ENCODE measurements at regions not wholly inside any gene's neighbourhood (a gene's known extent, or its start where the extent isn't known, plus 50 kb on each side); places are given as distances from the start of the nearest gene placed in this dataset.

DNA sequence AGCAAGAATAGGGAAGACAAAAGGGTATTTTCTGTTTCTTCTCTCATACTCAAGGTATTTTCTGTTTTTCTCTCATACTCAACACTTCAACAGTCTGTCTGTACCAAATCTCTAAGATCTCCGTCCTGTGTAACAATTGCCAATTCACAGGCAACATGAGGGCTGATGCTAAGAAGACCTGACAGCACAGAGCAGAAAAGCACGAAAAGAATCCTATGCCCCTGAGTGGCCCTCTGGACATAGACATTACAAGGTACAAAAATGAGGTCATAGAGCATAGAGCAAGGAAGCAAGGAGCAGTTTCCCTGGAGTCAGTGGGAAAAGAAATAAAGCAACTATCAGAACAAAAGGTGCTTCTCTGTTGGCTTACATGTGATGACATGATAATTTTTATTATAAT, 1612.6 kb upstream of the CELF4 start:
- ATAC-seq (no peak), DNase-seq (ENCODE audit: low spot score) (no peak)
- Histone ChIP-seq H3K27ac (ENCODE audit: low read depth) (no peak overlapping the region), H4K20me1 (replicated peaks; ENCODE audit: insufficient read depth) (no peaks in the 10 kb centered on the region), H3K79me2 (replicated peaks; ENCODE audit: insufficient read depth) (no peaks in the 10 kb centered on the region), H2AFZ (no peak overlapping the region), H3F3A (replicated peaks; ENCODE audit: low read depth) (no peaks in the 10 kb centered on the region), H3K4me2 (no peak overlapping the region), H3K4me1 (ENCODE audit: insufficient read depth) (peaks cover 7% of the 10 kb centered on the region; the same call in 1 of the 2 replicates), H3K9me2 (ENCODE audit: insufficient read depth) (no peaks in the 10 kb centered on the region), H3K4me3 (no peak overlapping the region), H3K27me3 (ENCODE audit: insufficient read depth) (no peaks in the 10 kb centered on the region), H3K36me3 (ENCODE audit: insufficient read depth) (no peaks in the 10 kb centered on the region)
- no peaks in the 10 kb centered on the region; the same call in 2 of the 3 replicates for H3K9me3 Mint-ChIP-seq
- no peak for TF ChIP-seq CTCF (conservative IDR thresholded peaks at IDR 0.05; ENCODE audit: low read depth in 2 of 2)
- no peak for TF ChIP-seq EZH2phosphoT487 (IDR thresholded peaks at IDR 0.05; ENCODE audit: unreplicated experiment)
- TF ChIP-seq, protein P1, sequence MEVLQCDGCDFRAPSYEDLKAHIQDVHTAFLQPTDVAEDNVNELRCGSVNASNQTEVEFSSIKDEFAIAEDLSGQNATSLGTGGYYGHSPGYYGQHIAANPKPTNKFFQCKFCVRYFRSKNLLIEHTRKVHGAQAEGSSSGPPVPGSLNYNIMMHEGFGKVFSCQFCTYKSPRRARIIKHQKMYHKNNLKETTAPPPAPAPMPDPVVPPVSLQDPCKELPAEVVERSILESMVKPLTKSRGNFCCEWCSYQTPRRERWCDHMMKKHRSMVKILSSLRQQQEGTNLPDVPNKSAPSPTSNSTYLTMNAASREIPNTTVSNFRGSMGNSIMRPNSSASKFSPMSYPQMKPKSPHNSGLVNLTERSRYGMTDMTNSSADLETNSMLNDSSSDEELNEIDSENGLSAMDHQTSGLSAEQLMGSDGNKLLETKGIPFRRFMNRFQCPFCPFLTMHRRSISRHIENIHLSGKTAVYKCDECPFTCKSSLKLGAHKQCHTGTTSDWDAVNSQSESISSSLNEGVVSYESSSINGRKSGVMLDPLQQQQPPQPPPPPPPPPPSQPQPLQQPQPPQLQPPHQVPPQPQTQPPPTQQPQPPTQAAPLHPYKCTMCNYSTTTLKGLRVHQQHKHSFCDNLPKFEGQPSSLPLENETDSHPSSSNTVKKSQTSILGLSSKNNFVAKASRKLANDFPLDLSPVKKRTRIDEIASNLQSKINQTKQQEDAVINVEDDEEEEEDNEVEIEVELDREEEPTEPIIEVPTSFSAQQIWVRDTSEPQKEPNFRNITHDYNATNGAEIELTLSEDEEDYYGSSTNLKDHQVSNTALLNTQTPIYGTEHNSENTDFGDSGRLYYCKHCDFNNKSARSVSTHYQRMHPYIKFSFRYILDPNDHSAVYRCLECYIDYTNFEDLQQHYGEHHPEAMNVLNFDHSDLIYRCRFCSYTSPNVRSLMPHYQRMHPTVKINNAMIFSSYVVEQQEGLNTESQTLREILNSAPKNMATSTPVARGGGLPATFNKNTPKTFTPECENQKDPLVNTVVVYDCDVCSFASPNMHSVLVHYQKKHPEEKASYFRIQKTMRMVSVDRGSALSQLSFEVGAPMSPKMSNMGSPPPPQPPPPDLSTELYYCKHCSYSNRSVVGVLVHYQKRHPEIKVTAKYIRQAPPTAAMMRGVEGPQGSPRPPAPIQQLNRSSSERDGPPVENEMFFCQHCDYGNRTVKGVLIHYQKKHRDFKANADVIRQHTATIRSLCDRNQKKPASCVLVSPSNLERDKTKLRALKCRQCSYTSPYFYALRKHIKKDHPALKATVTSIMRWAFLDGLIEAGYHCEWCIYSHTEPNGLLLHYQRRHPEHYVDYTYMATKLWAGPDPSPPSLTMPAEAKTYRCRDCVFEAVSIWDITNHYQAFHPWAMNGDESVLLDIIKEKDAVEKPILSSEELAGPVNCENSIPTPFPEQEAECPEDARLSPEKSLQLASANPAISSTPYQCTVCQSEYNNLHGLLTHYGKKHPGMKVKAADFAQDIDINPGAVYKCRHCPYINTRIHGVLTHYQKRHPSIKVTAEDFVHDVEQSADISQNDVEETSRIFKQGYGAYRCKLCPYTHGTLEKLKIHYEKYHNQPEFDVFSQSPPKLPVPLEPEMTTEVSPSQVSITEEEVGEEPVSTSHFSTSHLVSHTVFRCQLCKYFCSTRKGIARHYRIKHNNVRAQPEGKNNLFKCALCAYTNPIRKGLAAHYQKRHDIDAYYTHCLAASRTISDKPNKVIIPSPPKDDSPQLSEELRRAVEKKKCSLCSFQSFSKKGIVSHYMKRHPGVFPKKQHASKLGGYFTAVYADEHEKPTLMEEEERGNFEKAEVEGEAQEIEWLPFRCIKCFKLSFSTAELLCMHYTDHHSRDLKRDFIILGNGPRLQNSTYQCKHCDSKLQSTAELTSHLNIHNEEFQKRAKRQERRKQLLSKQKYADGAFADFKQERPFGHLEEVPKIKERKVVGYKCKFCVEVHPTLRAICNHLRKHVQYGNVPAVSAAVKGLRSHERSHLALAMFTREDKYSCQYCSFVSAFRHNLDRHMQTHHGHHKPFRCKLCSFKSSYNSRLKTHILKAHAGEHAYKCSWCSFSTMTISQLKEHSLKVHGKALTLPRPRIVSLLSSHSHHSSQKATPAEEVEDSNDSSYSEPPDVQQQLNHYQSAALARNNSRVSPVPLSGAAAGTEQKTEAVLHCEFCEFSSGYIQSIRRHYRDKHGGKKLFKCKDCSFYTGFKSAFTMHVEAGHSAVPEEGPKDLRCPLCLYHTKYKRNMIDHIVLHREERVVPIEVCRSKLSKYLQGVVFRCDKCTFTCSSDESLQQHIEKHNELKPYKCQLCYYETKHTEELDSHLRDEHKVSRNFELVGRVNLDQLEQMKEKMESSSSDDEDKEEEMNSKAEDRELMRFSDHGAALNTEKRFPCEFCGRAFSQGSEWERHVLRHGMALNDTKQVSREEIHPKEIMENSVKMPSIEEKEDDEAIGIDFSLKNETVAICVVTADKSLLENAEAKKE (CRISPR knock-in tag; IDR thresholded peaks at IDR 0.05) = no peak
- no peak for TF ChIP-seq ZNF331 (CRISPR knock-in tag; IDR thresholded peaks at IDR 0.05; ENCODE audit: low read depth)
- TF ChIP-seq NANOG (IDR thresholded peaks at IDR 0.05; ENCODE audit: borderline replicate concordance) = no peak
- TF ChIP-seq REST (IDR thresholded peaks at IDR 0.05; ENCODE audit: unreplicated experiment) = no peak
- no peak for TF ChIP-seq CREB1 (CRISPR knock-in tag; IDR thresholded peaks at IDR 0.05; ENCODE audit: low read depth)
- TF ChIP-seq EZH2 (IDR thresholded peaks at IDR 0.05; ENCODE audit: low read depth, unreplicated experiment) = no peak
- TF ChIP-seq, protein P2, sequence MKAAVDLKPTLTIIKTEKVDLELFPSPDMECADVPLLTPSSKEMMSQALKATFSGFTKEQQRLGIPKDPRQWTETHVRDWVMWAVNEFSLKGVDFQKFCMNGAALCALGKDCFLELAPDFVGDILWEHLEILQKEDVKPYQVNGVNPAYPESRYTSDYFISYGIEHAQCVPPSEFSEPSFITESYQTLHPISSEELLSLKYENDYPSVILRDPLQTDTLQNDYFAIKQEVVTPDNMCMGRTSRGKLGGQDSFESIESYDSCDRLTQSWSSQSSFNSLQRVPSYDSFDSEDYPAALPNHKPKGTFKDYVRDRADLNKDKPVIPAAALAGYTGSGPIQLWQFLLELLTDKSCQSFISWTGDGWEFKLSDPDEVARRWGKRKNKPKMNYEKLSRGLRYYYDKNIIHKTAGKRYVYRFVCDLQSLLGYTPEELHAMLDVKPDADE (IDR thresholded peaks at IDR 0.05) = no peak
- no peak for TF ChIP-seq ZNF114 (CRISPR knock-in tag; IDR thresholded peaks at IDR 0.05)
- TF ChIP-seq JUNB (IDR thresholded peaks at IDR 0.05; ENCODE audit: unreplicated experiment) = no peak
- H3K4me3 Mint-ChIP-seq = no peak overlapping the region
- no peaks in the 10 kb centered on the region for H3K27me3 Mint-ChIP-seq (ENCODE audit: insufficient read depth, low read depth, poor library complexity)
- H3K36me3 Mint-ChIP-seq (ENCODE audit: low read depth) = no peaks in the 10 kb centered on the region; the same call in 2 of the 3 replicates
- H3K27ac Mint-ChIP-seq = no peak overlapping the region
- no peaks in the 10 kb centered on the region for H3K4me1 Mint-ChIP-seq

Measured in GM23338 (cell line).